22Rv1 (cell line): ENCODE measurements at regions not wholly inside any gene's neighbourhood (a gene's known extent, or its start where the extent isn't known, plus 50 kb on each side); places are given as distances from the start of the nearest gene placed in this dataset.

Experiments
- ZFX ChIP-seq: fragments of 450-650 bp; IDR thresholded peaks from 2 replicates; pipeline ENCODE4 v1.6.1; 2017; ENCODE audit warnings: antibody characterized with exemption, borderline replicate concordance
- TF ChIP-seq, protein P1 (sequence below): fragments of 450-650 bp; IDR thresholded peaks from 2 replicates; pipeline ENCODE4 v1.5.1; 2017; ENCODE audit warnings: mild to moderate bottlenecking

DNA sequence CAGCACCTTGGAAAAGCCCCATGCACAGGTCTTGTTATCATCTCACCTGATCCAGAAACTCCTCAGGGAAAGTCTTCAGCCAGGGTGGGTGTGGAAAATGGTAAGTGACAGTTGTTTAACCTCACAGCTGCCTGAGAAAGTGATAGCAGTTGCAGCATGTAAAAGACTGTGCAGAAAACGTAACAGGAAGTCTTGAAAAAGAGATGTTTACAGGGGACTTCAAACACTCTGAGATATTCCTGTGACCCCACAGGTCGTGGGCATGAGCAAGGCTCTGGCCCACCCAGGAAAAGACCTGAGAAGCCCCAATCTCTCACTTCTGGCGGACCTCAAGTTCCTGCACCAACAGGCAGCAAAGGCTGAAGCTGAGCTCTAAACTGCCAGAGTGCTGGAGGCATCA, 826.9 kb downstream of the UQCRFS1 start:
- TF ChIP-seq, protein P1, sequence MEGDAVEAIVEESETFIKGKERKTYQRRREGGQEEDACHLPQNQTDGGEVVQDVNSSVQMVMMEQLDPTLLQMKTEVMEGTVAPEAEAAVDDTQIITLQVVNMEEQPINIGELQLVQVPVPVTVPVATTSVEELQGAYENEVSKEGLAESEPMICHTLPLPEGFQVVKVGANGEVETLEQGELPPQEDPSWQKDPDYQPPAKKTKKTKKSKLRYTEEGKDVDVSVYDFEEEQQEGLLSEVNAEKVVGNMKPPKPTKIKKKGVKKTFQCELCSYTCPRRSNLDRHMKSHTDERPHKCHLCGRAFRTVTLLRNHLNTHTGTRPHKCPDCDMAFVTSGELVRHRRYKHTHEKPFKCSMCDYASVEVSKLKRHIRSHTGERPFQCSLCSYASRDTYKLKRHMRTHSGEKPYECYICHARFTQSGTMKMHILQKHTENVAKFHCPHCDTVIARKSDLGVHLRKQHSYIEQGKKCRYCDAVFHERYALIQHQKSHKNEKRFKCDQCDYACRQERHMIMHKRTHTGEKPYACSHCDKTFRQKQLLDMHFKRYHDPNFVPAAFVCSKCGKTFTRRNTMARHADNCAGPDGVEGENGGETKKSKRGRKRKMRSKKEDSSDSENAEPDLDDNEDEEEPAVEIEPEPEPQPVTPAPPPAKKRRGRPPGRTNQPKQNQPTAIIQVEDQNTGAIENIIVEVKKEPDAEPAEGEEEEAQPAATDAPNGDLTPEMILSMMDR: no peak
- TF ChIP-seq ZFX: no peak
